Neural crest cell (in vitro differentiated cells): ENCODE measurements at regions not wholly inside any gene's neighbourhood (a gene's known extent, or its start where the extent isn't known, plus 50 kb on each side); places are given as distances from the start of the nearest gene placed in this dataset.

Source experiments
- DNase-seq: peaks from one replicate; pipeline ENCODE4 v3.0.0; 2021; ENCODE audit warnings: low read depth, mixed read lengths, low spot score
- H3K27ac Mint-ChIP-seq: one replicate; pipeline ENCODE4 v1.8.0; 2021; ENCODE audit warnings: mild to moderate bottlenecking, mixed read lengths; ENCODE audit not compliant: unreplicated experiment
- H3K27me3 Mint-ChIP-seq: 2 replicates; pipeline ENCODE4 v1.8.0; 2021; ENCODE audit warnings: low read depth, mild to moderate bottlenecking, mixed read lengths
- H3K36me3 Mint-ChIP-seq: 2 replicates; pipeline ENCODE4 v1.8.0; 2021; ENCODE audit warnings: low read depth, mild to moderate bottlenecking, mixed read lengths
- H3K4me1 Mint-ChIP-seq: 2 replicates; pipeline ENCODE4 v1.8.0; 2021; ENCODE audit warnings: mixed read lengths
- H3K4me3 Mint-ChIP-seq: one replicate; pipeline ENCODE4 v1.8.0; 2021; ENCODE audit warnings: mild to moderate bottlenecking, mixed read lengths
- H3K9me3 Mint-ChIP-seq: 2 replicates; pipeline ENCODE4 v1.8.0; 2021; ENCODE audit warnings: mixed read lengths
- CTCF ChIP-seq: fragments of 200-600 bp; sonication (generic); conservative IDR thresholded peaks from 2 replicates; pipeline ENCODE4 v1.5.0; 2021; ENCODE audit warnings: antibody characterized with exemption, mild to moderate bottlenecking

- peaks cover 2% of the 10 kb centered on the region for H3K36me3 Mint-ChIP-seq
- no peaks in the 10 kb centered on the region for H3K4me1 Mint-ChIP-seq
- no peak for DNase-seq
- no peaks in the 10 kb centered on the region for H3K27me3 Mint-ChIP-seq
- no peak for TF ChIP-seq CTCF
- H3K4me3 Mint-ChIP-seq, result no peak overlapping the region
- peaks cover 8% of the 10 kb centered on the region for H3K9me3 Mint-ChIP-seq
- no peak overlapping the region for H3K27ac Mint-ChIP-seq
Observed at GRCh38 chr2:51454177-51454576, 422.2 kb upstream of the NRXN1 start.

- peaks cover 8% of the 10 kb centered on the region for H3K9me3 Mint-ChIP-seq
- no peak for TF ChIP-seq CTCF
- H3K27me3 Mint-ChIP-seq, result no peaks in the 10 kb centered on the region
- no peak for DNase-seq
- H3K27ac Mint-ChIP-seq, result no peak overlapping the region
- H3K36me3 Mint-ChIP-seq, result peaks cover 2% of the 10 kb centered on the region
- no peaks in the 10 kb centered on the region for H3K4me1 Mint-ChIP-seq
- no peak overlapping the region for H3K4me3 Mint-ChIP-seq
Observed at GRCh38 chr2:51448911-51449310, 417.0 kb upstream of the NRXN1 start.

DNA sequence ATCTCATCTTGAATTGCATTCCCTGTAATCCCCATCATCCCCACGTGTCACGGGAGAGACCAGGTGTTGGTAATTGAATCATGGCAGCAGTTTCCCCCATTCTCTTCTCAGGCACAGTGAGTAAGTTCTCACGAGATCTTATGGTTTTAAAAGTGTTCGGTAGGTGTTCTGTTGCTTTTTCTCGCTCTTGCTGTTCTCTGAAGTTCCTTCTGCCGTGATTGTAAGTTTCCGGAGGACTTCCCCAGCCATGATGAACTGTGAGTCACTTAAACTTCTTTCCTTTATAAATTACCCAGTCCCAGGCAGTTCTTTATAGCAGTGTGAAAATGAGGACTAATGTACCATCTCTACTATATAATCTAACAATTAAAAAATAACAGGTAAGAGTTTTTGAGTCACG is 409.9 kb upstream of the NRXN1 start:
- DNase-seq, result no peak
- Mint-ChIP-seq H3K27ac (no peak overlapping the region), H3K9me3 (no peaks in the 10 kb centered on the region), H3K4me1 (no peaks in the 10 kb centered on the region), H3K4me3 (no peak overlapping the region), H3K27me3 (no peaks in the 10 kb centered on the region), H3K36me3 (no peaks in the 10 kb centered on the region)
- no peak for TF ChIP-seq CTCF

DNA sequence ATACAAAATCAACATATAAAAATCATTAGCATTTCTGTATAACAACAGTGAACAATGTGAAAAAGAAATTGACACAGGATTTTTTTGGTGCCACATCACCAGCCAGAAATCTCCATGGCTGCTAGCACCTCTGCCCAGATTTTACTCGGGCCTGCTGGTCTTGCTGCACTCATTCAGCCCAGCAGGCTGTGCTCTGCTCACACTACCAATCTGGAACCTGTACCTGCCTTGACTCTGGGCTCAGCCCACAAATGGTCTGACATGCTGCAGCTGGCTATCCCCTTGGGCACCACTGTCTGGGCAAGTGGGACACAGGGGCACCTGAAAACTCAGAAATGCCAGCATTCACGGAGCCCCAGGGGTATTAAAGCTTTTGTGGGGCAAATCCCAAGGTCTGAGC is 392.5 kb upstream of the NRXN1 start:
- H3K4me3 Mint-ChIP-seq, result no peak overlapping the region
- H3K9me3 Mint-ChIP-seq, result peaks cover 10% of the 10 kb centered on the region
- H3K27ac Mint-ChIP-seq, result no peak overlapping the region
- peaks cover 5% of the 10 kb centered on the region for H3K36me3 Mint-ChIP-seq
- H3K27me3 Mint-ChIP-seq, result no peaks in the 10 kb centered on the region
- no peak for DNase-seq
- peak; percentile 28 for TF ChIP-seq CTCF
- H3K4me1 Mint-ChIP-seq, result no peaks in the 10 kb centered on the region

- no peak for TF ChIP-seq CTCF
- no peak overlapping the region for H3K4me3 Mint-ChIP-seq
- no peaks in the 10 kb centered on the region for H3K27me3 Mint-ChIP-seq
- peaks cover 2% of the 10 kb centered on the region for H3K9me3 Mint-ChIP-seq
- no peak overlapping the region for H3K27ac Mint-ChIP-seq
- DNase-seq, result no peak
- no peaks in the 10 kb centered on the region for H3K36me3 Mint-ChIP-seq
- no peaks in the 10 kb centered on the region for H3K4me1 Mint-ChIP-seq
Observed at GRCh38 chr2:51420511-51420910, 388.6 kb upstream of the NRXN1 start.

GRCh38 chr2:51413726-51414125 is 381.8 kb upstream of the NRXN1 start:
- no peak for DNase-seq

More at GRCh38 chr2:51413726-51414125, 381.8 kb upstream of the NRXN1 start:
- TF ChIP-seq CTCF, result no peak
- no peaks in the 10 kb centered on the region for H3K9me3 Mint-ChIP-seq
- no peak overlapping the region for H3K4me3 Mint-ChIP-seq
- no peaks in the 10 kb centered on the region for H3K36me3 Mint-ChIP-seq
- no peaks in the 10 kb centered on the region for H3K4me1 Mint-ChIP-seq
- no peaks in the 10 kb centered on the region for H3K27me3 Mint-ChIP-seq
- no peak overlapping the region for H3K27ac Mint-ChIP-seq
